ENCODE measurements at regions not wholly inside any gene's neighbourhood (a gene's known extent, or its start where the extent isn't known, plus 50 kb on each side); places are given as distances from the start of the nearest gene placed in this dataset.

- TF ChIP-seq CTCF (IDR thresholded peaks at IDR 0.05) (no peak), EZH2 (IDR thresholded peaks at IDR 0.05) (no peak), EZH2phosphoT487 (IDR thresholded peaks at IDR 0.05) (no peak)
These were observed 760.9 kb downstream of the KCNJ18 start for GRCh38 chr17:22453181-22453580.

Data from neural progenitor cell (in vitro differentiated cells).